Keratinocyte (primary cell): ENCODE measurements at regions not wholly inside any gene's neighbourhood (a gene's known extent, or its start where the extent isn't known, plus 50 kb on each side); places are given as distances from the start of the nearest gene placed in this dataset.
A peak's percentile ranks its signal among the peaks of the same experiment; 100 is the strongest.

Experiments
- DNase-seq: peaks from one replicate; pipeline ENCODE4 v3.0.0-alpha.2; 2011; ENCODE audit warnings: low read depth, missing footprints, low spot score
- FAIRE-seq: peaks from 2 replicates; lab custom pipeline; 2011; peaks lifted over from hg19 to GRCh38; lab: Jason Lieb, UNC
- H2AFZ ChIP-seq: 2 replicates; pipeline ENCODE4 v1.6.0; 2012; ENCODE audit warnings: low read length, control low read depth, inconsistent platforms; ENCODE audit not compliant: control insufficient read depth
- H3K27ac ChIP-seq: 2 replicates; pipeline ENCODE4 v1.5.1; 2011; ENCODE audit warnings: low read length; ENCODE audit not compliant: control insufficient read depth, insufficient read depth
- H3K27me3 ChIP-seq: 3 replicates; pipeline ENCODE4 v1.6.0; 2011; ENCODE audit warnings: low read length; ENCODE audit not compliant: control insufficient read depth, insufficient read depth; ENCODE audit errors: extremely low read depth
- H3K36me3 ChIP-seq, 2 experiments: 2 replicates in 1 of 2; 3 replicates in 1 of 2; pipeline ENCODE4 v1.5.1; 2011; ENCODE audit warnings: low read length in 2 of 2, mild to moderate bottlenecking in 1 of 2; ENCODE audit not compliant: control insufficient read depth in 2 of 2, insufficient read depth in 2 of 2; ENCODE audit errors: extremely low read depth in 1 of 2
- H3K4me1 ChIP-seq: 3 replicates; pipeline ENCODE4 v1.5.1; 2011; ENCODE audit warnings: low read length; ENCODE audit not compliant: control insufficient read depth, insufficient read depth; ENCODE audit errors: extremely low read depth
- H3K4me2 ChIP-seq: 3 replicates; pipeline ENCODE4 v1.6.0; 2011; ENCODE audit warnings: low read depth, low read length; ENCODE audit not compliant: control insufficient read depth, insufficient read depth; ENCODE audit errors: extremely low read depth
- H3K4me3 ChIP-seq, 3 experiments: fragments of 200-600 bp in 1 of 3; sonication (generic) in 1 of 3; 2 replicates in 2 of 3; 3 replicates in 1 of 3; pipeline ENCODE4 v1.5.1; 2011 to 2016; ENCODE audit warnings: low read length in 3 of 3, mild to moderate bottlenecking in 3 of 3, control low read depth in 2 of 3, inconsistent platforms in 1 of 3, low read depth in 1 of 3, mixed read lengths in 1 of 3, mixed run types in 1 of 3, moderate library complexity in 1 of 3; ENCODE audit not compliant: control insufficient read depth in 2 of 3, insufficient read depth in 2 of 3; ENCODE audit errors: extremely low read depth in 1 of 3
- H3K79me2 ChIP-seq: 2 replicates; pipeline ENCODE4 v1.6.0; 2012; ENCODE audit warnings: low read length; ENCODE audit not compliant: control insufficient read depth, insufficient read depth
- H3K9ac ChIP-seq: 3 replicates; pipeline ENCODE4 v1.6.0; 2011; ENCODE audit warnings: low read length; ENCODE audit not compliant: control insufficient read depth, insufficient read depth; ENCODE audit errors: extremely low read depth
- H3K9me1 ChIP-seq: 3 replicates; pipeline ENCODE4 v1.6.0; 2011; ENCODE audit warnings: low read length; ENCODE audit not compliant: control insufficient read depth, insufficient read depth; ENCODE audit errors: extremely low read depth
- H3K9me3 ChIP-seq: 2 replicates; pipeline ENCODE4 v1.5.1; 2012; ENCODE audit warnings: low read depth, low read length; ENCODE audit not compliant: control insufficient read depth
- H4K20me1 ChIP-seq: 3 replicates; pipeline ENCODE4 v1.6.0; 2011; ENCODE audit warnings: low read length; ENCODE audit not compliant: control insufficient read depth, insufficient read depth; ENCODE audit errors: extremely low read depth
- CTCF ChIP-seq, 3 experiments: IDR thresholded peaks in 1 of 3; conservative IDR thresholded peaks in 1 of 3; optimal IDR thresholded peaks in 1 of 3; 2 replicates in 2 of 3; 3 replicates in 1 of 3; pipeline versions ENCODE3 to v1.5.1; 2011; ENCODE audit warnings: low read length in 3 of 3, mild to moderate bottlenecking in 3 of 3, moderate library complexity in 2 of 3, control low read depth in 1 of 3, inconsistent platforms in 1 of 3; ENCODE audit not compliant: insufficient read depth in 2 of 3; ENCODE audit errors: extremely low read depth in 1 of 3
- EZH2 ChIP-seq: IDR thresholded peaks from one replicate; pipeline ENCODE4 v1.6.1; 2012; ENCODE audit warnings: inconsistent platforms, mild to moderate bottlenecking, low read length, moderate library complexity
- dilution Hi-C: fragments of 300-500 bp; cut with MboI; formaldehyde crosslinking; loops from one replicate; pipeline ENCODE4 v1.7.0; 2020; ENCODE audit warnings: low sequenced_read_pairs; ENCODE audit not compliant: extremely low pct_ligation_motif_present

- H3K27me3 ChIP-seq, result no peaks in the 10 kb centered on the region
- no peaks in the 10 kb centered on the region for H3K79me2 ChIP-seq
- H3K4me1 ChIP-seq, result no peaks in the 10 kb centered on the region
- no peak overlapping the region for H3K9ac ChIP-seq
- no peak overlapping the region for H3K4me3 ChIP-seq
- H3K27ac ChIP-seq, result no peak overlapping the region
- no peaks in the 10 kb centered on the region for H4K20me1 ChIP-seq
- no peaks in the 10 kb centered on the region for H3K36me3 ChIP-seq
- no peaks in the 10 kb centered on the region for H3K9me3 ChIP-seq
- TF ChIP-seq CTCF (optimal IDR thresholded peaks at IDR 0.05 in 1 of 3, IDR thresholded peaks at IDR 0.05 in 1 of 3, conservative IDR thresholded peaks at IDR 0.05 in 1 of 3; ENCODE audit: extremely low read depth in 1 of 3, insufficient read depth in 2 of 3, low read length in 3 of 3), result no peak
- no peak for TF ChIP-seq EZH2
- DNase-seq, result no peak
- no peaks in the 10 kb centered on the region for H3K9me1 ChIP-seq
- H3K4me2 ChIP-seq, result no peak overlapping the region
- no peak for FAIRE-seq
- dilution Hi-C loops, result no loop called here
- no peak overlapping the region for H2AFZ ChIP-seq
These were observed 929.5 kb upstream of the RAG2 start for GRCh38 chr11:37527545-37527944.

- H3K9me1 ChIP-seq, result no peaks in the 10 kb centered on the region
- no peak overlapping the region for H3K4me2 ChIP-seq
- H3K27me3 ChIP-seq, result no peaks in the 10 kb centered on the region
- no peaks in the 10 kb centered on the region for H3K4me1 ChIP-seq
- no peak overlapping the region for H3K4me3 ChIP-seq
- no peaks in the 10 kb centered on the region for H3K9me3 ChIP-seq
- DNase-seq (no peak), FAIRE-seq (no peak)
- no peak overlapping the region for H3K27ac ChIP-seq
- no peaks in the 10 kb centered on the region for H3K79me2 ChIP-seq
- H4K20me1 ChIP-seq, result no peaks in the 10 kb centered on the region
- dilution Hi-C loops, result no loop called here
- H2AFZ ChIP-seq, result no peak overlapping the region
- peak in 1 of 3 experiments; percentile 5 for TF ChIP-seq CTCF (optimal IDR thresholded peaks at IDR 0.05 in 1 of 3, IDR thresholded peaks at IDR 0.05 in 1 of 3, conservative IDR thresholded peaks at IDR 0.05 in 1 of 3; ENCODE audit: extremely low read depth in 1 of 3, insufficient read depth in 2 of 3, low read length in 3 of 3)
- TF ChIP-seq EZH2, result no peak
- H3K9ac ChIP-seq, result no peak overlapping the region
- no peaks in the 10 kb centered on the region for H3K36me3 ChIP-seq
These were observed 927.3 kb upstream of the RAG2 start for GRCh38 chr11:37525336-37525735.
